HG02870 (cell line): ENCODE measurements at regions not wholly inside any gene's neighbourhood (a gene's known extent, or its start where the extent isn't known, plus 50 kb on each side); places are given as distances from the start of the nearest gene placed in this dataset.
"Not testable (repeated sequence)": the region's sequence is repeated elsewhere in the genome, so short reads cannot be mapped to it uniquely, and the experiment has no call there.

Source experiments
- ATAC-seq: cut with Tn5 transposase; IDR thresholded peaks from one replicate; pipeline ENCODE4 v1.9.1; 2021; ENCODE audit warnings: mild to moderate bottlenecking, moderate library complexity; ENCODE audit not compliant: unreplicated experiment

DNA sequence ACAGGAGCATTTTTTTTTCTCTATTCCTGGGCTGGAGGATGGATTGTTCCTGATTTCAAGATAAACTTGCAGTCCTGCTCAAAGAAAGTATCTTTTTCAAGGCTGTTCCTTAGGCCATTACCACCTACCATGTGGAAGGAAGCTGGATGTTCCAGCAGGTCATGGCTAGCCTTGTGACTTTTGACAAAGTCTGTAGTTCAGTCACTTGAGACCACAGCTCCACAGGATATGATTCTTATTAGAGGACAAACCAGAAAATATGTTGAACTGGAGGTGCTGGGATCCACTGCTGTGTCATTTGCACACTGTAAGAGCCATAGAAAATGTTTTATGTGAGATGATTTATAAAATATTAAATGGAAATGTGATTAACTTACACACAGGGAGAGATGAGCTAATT lies 184.2 kb upstream of the ACO1 start:
- ATAC-seq, result no peak

DNA sequence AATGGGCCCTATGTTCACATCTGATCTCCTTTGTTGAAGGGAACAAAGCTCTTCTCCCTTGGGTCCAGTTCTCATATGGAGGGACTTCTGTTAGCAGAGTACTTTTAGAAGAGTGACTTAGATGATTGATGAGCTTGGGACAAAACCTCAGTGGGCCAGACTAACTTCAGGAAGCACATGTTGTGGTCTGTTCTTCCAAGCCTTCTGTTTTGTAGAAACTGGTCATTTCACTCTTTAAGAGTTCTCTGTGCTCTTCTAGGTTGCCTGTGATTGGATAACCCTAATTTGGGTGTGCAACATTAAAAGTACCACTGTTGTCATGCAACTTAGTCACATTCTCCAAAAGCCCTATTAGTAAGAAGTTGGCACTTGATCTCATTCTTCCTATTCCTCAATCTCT lies 183.5 kb upstream of the ACO1 start:
- ATAC-seq, result no peak

DNA sequence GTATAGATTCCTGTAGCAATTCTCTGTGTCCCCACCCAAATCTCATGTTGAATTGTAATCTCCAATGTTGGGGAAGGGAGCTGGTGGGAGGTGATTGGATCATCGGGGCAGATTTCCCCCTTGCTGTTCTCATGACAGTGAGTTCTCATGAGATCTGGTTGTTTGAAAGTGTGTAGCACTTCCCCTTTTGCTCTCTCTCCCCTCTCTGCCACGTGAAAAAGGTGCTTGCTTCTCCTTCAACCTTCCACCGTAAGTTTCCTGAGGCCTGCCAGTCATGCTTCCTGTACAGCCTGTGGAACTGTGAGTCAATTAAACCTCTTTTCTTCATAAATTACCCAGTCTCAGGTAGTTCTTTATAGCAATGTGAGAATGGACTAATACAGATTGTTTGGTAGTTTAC lies 175.3 kb upstream of the ACO1 start:
- ATAC-seq, result not testable (repeated sequence)

GRCh38 chr9:32218100-32218767 lies 166.2 kb upstream of the ACO1 start:
- ATAC-seq, result peak; percentile 99

DNA sequence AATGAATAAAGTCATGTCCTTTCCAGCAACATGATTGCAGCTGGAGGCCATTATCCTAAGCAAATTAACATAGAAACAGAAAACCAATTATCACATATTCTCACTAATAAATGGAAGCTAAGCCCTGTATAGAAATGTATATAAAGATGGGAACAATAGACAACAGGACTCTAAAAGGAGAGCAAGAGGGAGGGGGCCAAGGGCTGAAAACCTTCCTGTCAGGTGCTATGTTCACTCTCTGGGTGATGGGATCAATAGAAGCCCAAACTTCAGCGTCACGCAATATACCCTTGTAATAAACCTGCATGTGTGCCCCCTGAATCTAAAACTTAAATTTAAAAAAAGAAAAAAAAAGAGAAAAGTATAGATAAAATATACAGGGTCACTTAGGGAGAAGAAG lies 163.7 kb upstream of the ACO1 start:
- no peak for ATAC-seq

DNA sequence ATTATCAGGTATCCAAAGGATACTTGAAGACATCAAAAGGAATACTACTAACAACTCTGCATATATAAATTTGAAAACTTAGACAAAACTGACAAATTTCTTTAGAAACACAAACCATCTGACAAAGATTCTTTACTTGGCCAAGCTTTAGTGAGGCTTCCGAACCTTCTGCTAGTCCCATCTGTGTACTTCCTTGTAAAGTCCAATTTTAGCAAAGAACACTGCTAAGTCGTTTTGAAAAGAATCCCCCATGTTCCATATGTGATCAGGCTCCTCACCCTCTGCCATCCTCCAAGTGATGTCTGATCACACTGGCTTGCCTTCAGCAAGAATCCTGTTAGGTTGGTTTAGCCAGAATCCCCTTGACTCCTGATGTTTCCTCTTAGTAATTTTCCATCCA lies 150.0 kb upstream of the ACO1 start:
- ATAC-seq, result no peak

DNA sequence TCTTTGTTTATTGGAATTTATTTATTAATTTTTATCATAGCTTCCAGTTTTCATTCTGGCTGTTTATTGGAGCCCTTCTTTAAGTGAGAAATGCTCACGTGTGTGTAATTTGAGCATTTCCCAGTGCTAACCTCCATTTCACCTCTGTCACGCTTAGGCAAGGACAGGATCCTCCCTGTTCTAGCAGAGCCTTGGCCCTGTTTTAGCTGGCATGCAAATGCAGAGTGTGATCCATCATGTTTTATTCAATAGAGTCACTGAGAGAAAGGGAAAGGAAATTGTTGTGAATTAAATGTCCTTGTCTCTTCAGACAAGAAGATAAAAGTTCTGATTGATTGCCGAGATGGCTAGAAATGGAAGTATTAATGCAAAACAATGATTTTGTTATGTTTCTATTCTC lies 137.3 kb upstream of the ACO1 start:
- no peak for ATAC-seq

DNA sequence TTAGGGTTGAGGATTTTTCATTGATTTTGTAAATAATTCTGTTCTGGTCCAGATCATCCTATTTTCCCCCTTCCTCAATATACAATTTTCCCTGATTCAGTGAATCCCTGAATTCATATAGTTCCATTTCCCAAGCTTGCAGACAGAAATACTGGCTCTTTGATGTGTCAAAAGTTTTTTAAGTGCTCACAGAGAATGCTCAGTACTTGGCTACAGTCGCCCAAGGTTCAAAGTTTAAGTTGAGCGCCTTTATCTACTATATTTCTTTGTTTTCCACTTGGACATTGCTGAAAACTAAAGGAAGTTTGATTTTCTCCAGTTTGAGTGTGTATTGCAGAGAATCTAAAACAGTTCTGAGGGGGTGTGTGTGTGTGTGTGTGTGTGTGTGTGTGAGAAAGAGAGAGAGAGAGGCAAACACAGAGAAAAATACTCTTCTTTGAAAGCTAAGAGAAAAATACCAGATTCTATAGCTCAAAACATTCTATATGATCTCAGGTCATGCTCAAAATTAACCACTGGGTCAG lies 136.2 kb upstream of the ACO1 start:
- ATAC-seq, result no peak

DNA sequence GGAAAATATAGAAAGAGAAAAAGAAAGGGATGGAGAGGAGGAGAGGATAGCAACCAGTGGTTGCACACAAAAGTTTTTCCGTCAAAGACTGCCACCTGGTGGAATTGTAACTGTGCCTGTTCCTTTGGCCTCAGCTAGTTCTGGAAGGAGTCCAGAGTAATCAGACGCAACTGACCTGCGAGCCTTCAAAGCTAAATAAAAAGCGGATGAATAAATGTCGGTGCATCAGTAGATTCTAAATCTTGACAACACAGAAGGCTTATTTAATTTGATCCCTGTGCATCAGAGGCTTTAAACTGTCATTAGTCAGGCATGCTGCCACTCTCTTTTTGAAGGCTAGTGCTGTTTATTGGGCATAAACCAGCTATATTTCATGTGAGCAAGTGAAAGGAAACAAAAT lies 132.9 kb upstream of the ACO1 start:
- ATAC-seq, result peak; percentile 84

DNA sequence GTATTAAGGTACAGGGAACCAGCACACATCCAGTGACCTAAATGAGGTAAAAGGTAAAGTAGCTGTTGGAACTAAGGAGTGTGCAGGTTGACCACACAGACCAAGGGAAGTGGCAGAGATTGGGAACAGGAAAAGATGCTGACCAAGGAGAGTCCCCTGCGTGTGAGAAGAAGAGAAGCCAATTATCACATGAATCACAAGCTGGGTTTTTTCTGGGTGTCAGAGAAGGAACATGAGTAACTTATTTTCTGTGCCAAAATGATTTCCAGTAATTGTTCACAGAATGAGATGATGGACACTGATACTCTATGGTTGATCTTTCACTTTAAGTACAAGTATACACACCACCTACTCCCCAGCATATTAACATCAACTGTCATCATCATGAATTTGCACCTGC lies 130.7 kb upstream of the ACO1 start:
- ATAC-seq, result no peak

DNA sequence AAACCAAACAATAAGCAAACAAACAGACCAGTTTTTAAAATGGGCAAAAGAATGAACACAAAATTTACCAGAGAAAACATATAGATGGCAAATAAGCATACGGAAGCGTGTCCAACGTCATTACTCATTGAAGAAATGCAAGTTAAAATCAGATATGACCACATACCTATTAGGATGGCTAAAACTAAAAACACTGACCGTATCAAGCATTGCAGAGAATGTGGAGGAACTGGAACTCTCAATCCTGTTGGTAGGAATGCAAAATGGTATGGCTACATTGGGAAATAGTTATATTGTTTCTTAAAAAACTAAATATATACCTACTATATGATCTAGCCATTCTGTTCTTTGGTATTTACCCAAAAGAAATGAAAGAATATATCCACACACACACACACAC lies 129.4 kb upstream of the ACO1 start:
- no peak for ATAC-seq

- no peak for ATAC-seq
These were observed 126.0 kb upstream of the ACO1 start for GRCh38 chr9:32258482-32258881.

DNA sequence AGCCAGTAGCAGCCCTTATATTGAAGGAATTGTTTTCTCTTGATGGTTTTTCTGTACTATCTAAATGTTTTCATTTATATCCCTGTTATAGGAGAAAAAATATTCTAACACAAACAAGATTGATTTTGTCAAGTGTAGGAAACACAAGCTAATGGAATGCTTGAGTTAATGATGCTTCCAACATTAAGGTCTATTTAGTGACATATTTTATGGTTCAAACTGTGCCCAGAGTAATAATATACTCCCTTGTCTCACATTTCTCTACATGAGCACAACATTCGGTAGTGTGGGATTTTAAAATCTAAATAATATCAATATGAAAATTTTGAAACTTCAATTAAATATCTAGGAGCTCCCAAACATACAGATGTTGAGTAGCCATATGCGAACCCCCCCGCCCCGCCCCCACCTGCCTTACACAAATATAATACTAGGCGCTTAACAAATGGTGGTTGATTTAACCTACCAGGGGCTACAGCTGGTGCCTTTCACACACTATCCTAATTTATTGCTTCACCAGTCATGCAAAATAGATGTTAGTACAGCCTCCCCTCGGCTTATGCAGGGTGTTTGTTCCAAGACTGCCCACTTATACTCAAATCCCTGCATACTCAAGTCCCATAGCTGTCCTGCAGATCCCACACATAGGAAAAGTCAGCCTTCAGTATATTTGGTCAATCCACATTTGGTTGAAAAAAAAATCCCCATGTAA lies 124.1 kb upstream of the ACO1 start:
- no peak for ATAC-seq

GRCh38 chr9:32264170-32264864 lies 120.1 kb upstream of the ACO1 start:
- ATAC-seq, result no peak

- ATAC-seq, result no peak
These were observed 119.4 kb upstream of the ACO1 start for GRCh38 chr9:32265037-32265436.

DNA sequence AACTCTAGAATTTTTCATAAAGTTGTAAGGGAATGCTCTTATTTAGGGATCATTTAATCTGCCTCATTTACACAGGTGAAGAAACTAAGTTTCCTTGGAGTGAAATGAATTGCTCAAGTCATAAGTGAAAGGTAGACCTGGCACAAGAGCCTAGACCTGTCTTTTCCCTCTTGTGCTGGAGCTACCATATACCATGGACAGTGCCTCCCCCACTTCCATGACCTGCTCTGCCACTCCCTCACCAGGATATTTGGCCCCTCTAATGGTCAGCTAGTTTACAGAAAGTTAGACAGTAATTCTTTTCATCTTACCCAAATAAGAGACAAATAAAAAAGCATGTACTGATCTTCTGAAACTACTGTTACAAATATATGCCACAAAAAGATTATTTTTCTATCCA lies 105.5 kb upstream of the ACO1 start:
- ATAC-seq, result no peak

GRCh38 chr9:32289756-32290155 lies 94.7 kb upstream of the ACO1 start:
- no peak for ATAC-seq

DNA sequence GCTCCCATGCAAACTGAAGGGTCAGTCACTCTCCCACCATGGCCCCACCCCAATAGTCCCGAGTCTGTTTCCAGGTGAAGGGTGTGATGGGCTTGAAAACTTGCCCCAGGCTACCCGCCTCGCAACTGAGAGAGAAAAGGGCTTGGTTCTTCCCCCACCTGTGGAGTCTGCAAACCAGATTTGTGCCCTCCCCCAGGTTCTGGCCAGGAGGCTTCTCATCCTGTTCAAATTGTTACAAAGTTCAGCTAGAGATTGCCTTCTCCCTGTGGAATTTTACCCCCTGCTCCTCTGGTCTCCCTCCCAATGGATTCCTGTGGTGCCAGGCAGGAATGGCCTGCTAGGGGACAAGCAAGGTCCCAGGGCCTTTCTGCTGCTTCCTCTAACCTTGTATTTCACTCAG lies 93.1 kb upstream of the ACO1 start:
- no peak for ATAC-seq

GRCh38 chr9:32292611-32293010 lies 91.8 kb upstream of the ACO1 start:
- no peak for ATAC-seq

DNA sequence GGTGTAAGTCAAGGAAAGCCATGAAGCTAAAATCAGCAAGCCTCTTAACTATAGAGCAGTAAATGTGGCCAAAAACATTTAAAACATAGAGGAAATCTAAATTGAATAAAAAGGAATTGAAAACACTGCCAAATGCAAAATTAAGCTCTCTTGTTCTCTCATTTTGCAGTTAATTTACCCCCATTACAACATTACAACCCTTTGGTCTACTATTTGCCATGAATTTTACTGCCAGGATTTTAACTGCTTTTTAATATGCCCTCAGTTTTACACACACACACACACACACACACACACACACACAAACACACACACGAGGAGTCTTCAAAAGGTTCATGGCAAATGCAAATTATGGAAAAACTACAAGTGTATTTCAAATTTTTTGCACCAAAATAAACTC lies 91.4 kb upstream of the ACO1 start:
- ATAC-seq, result no peak

GRCh38 chr9:32294106-32294505 lies 90.3 kb upstream of the ACO1 start:
- ATAC-seq, result no peak

DNA sequence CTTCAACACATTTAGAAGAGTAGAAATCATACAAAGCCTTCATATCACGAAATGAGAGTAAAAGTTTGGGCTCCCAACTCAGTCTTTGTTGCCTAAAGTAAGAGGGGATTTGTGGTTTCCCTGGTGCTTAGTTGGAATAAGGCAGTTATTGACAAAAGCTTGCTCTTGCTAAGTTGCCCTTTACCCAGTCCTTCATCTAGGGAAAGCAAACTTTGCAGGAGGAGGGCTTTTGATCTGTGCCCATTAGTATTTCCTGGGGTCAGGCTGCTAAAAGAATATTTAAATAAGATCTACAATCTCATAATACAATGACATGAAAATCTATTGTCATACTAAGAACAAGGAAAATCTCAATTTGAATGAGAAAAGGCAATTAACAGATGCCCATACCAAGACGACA lies 84.1 kb upstream of the ACO1 start:
- no peak for ATAC-seq
